Gastrocnemius medialis (tissue), 4 donors: ENCODE measurements at regions not wholly inside any gene's neighbourhood (a gene's known extent, or its start where the extent isn't known, plus 50 kb on each side); places are given as distances from the start of the nearest gene placed in this dataset.

Experiments used
- POLR2A ChIP-seq, 2 donors: fragments of 450-650 bp; IDR thresholded peaks; one replicate each; pipeline ENCODE4 v1.6.1; 2017; ENCODE audit warnings: antibody characterized with exemption in 2 of 2, mild to moderate bottlenecking in 2 of 2, moderate library complexity in 2 of 2
- TF ChIP-seq, protein P1 (sequence below), 5 experiments: fragments of 450-650 bp in 3 of 5; fragments of 200-600 bp in 2 of 5; sonication (generic) in 2 of 5; IDR thresholded peaks in 4 of 5; conservative IDR thresholded peaks in 1 of 5; 1 replicate in 4 of 5; 2 replicates in 1 of 5; pipeline ENCODE4 v1.5.1; 2016 to 2019; ENCODE audit warnings: antibody characterized with exemption in 5 of 5, mild to moderate bottlenecking in 3 of 5, moderate library complexity in 3 of 5

DNA sequence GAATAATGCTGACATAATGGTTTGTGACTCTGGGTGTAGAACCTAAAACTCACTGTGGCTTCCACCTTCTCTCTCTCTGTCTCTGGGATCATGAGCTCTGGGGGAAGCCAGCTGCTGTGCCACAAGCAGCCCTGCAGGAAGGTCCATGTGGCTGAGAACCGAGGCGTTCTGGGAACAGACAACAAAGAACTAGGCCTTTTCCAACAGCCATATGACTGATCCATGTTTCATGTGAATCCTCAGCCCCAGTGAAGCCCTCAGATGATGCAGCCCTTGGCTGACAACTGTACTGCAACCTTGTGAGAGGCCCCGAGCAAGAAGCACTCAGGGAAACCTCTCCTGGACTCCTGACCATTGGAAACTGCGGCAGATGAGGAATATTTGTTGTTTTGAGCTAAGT lies 56.6 kb downstream of the HLA-G start:
- TF ChIP-seq, protein P1, sequence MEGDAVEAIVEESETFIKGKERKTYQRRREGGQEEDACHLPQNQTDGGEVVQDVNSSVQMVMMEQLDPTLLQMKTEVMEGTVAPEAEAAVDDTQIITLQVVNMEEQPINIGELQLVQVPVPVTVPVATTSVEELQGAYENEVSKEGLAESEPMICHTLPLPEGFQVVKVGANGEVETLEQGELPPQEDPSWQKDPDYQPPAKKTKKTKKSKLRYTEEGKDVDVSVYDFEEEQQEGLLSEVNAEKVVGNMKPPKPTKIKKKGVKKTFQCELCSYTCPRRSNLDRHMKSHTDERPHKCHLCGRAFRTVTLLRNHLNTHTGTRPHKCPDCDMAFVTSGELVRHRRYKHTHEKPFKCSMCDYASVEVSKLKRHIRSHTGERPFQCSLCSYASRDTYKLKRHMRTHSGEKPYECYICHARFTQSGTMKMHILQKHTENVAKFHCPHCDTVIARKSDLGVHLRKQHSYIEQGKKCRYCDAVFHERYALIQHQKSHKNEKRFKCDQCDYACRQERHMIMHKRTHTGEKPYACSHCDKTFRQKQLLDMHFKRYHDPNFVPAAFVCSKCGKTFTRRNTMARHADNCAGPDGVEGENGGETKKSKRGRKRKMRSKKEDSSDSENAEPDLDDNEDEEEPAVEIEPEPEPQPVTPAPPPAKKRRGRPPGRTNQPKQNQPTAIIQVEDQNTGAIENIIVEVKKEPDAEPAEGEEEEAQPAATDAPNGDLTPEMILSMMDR (IDR thresholded peaks at IDR 0.05 in 4 of 5, conservative IDR thresholded peaks at IDR 0.05 in 1 of 5) = no peak
- no peak for TF ChIP-seq POLR2A (IDR thresholded peaks at IDR 0.05)
